GM18505 (cell line): ENCODE measurements at regions not wholly inside any gene's neighbourhood (a gene's known extent, or its start where the extent isn't known, plus 50 kb on each side); places are given as distances from the start of the nearest gene placed in this dataset.

Source experiments
- ATAC-seq: cut with Tn5 transposase; IDR thresholded peaks from one replicate; pipeline ENCODE4 v1.9.1; 2021; ENCODE audit not compliant: unreplicated experiment
- POLR2A ChIP-seq: IDR thresholded peaks from 4 replicates; pipeline ENCODE4 v1.6.1; 2011; ENCODE audit warnings: borderline replicate concordance; ENCODE audit not compliant: insufficient read depth, insufficient read length; ENCODE audit errors: extremely low read depth

DNA sequence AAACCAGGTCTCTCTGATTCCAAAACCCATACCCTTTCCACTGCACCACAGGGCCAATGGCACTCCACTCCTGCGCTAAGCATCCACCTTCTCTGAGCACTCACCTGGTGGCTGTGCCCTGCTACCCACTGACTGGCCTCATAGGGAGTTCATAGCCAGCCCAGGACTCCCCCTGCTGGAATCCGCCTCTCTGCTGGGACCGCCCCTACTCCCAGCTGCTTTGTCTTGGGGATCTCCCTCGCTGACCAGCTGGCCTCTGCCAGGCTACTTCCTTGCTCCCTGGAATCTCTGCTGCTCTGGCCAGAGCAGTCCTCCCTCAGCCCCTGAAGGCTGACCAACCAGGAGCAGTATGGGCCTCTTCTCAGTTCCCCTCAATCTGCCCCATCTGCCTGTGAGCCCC is 129.7 kb downstream of the FAXC start:
- peak; percentile 87 for ATAC-seq
- no peak for TF ChIP-seq POLR2A

- ATAC-seq, result no peak
- TF ChIP-seq POLR2A, result no peak
Measured at GRCh38 chr6:99216959-99217358, 132.5 kb downstream of the FAXC start.

- ATAC-seq, result no peak
- no peak for TF ChIP-seq POLR2A
Measured at GRCh38 chr6:99195986-99196655, 153.4 kb downstream of the FAXC start.

DNA sequence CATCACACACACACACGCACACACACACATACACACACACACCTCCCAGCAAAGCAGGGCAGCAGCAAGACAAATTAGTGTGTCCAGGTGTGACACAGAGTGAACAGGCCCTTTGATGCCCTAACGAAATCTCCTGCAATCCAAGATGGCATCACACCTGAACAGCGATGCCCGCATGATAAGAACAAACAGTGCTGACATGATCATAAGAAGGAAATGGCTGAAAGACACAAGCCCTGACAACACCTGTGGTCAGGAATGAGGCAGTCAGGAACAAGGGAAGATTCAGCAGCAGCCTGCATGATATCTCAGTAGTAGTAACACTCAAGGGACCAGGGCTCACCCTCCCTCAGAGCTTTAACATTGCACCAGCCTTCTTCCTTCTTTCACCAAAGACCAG is 156.9 kb downstream of the FAXC start:
- ATAC-seq, result no peak
- TF ChIP-seq POLR2A, result no peak

- peak; percentile 99 for ATAC-seq
- TF ChIP-seq POLR2A, result no peak
Measured at GRCh38 chr6:99189823-99190721, 159.4 kb downstream of the FAXC start.

DNA sequence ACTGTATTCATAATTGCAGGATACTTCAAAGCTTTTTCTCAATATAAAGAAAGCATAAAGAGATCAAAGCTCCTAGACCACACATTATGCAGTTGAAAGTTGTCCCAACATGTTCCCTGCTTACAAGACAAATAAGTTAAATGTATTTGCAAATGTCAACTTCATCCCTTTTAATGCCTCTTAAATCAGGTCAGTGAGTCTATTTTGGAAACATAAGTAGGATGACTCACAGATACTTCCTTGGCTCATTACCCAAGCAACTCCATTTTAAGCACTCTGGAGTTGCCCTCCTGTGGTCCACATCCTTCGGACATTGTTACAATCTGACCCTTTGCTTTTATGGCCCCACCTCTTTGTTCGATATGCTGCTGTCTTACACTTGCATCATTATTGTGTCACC is 162.0 kb downstream of the FAXC start:
- ATAC-seq, result no peak
- TF ChIP-seq POLR2A, result no peak

DNA sequence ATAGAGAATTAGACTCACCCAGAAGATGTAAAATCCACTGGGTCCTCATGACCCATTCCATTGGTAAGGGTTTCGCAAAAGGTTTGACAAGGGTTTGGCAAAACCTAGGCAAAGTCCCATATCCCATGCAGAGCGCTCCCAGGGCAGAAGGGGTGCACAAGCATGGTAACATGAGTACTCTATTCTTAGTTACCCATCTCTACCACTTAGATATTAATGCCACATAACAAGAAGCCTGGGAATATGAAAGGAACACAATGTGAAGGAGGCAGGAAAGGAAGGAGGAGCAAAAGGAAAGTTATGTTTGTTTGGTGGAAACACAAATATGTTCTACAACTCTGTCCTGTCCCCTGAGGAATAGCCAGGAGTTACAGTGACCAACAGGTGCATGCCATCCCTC is 163.1 kb downstream of the FAXC start:
- no peak for TF ChIP-seq POLR2A
- no peak for ATAC-seq

GRCh38 chr6:99185525-99185924 is 163.9 kb downstream of the FAXC start:
- no peak for ATAC-seq
- no peak for TF ChIP-seq POLR2A

- ATAC-seq, result no peak
- no peak for TF ChIP-seq POLR2A
Measured at GRCh38 chr6:99184696-99185095, 164.8 kb downstream of the FAXC start.

DNA sequence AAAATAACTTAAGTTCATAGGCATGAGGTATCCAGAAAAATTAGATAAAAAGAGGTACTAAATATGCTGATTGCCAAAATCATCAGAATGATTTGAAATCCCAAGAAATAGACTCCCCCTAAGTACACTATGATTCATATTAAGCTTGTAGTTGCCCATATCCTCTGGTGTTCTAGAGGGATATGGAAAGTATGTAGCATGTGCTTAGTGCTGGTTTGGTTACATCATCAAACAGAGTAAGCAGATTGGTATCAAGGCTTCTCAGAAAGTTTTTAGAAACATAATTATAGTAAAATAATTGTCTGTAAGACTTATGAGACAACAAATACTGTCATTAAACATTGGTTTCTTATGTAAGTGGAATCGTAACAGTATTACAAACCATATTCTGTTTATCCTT is 166.4 kb downstream of the FAXC start:
- ATAC-seq, result no peak
- TF ChIP-seq POLR2A, result no peak

DNA sequence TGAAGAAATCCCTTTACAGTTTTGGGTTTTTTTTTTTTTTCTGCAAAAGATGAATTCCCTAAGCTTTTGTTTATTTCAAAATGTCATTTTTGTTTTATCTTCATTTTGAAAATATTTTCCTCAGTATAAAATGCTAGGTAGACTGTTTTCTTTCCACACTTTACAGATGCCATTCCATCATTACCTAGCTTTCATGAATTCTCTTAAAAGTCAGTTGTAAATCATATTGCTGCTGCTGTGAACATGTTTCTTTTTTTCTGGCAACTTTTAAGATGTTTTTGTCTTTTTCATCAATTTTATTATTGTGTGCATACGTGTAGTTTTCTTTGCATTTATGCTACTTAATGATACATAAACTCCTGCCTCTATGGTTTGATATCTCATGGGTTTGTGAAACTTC is 168.3 kb downstream of the FAXC start:
- no peak for ATAC-seq
- TF ChIP-seq POLR2A, result no peak

DNA sequence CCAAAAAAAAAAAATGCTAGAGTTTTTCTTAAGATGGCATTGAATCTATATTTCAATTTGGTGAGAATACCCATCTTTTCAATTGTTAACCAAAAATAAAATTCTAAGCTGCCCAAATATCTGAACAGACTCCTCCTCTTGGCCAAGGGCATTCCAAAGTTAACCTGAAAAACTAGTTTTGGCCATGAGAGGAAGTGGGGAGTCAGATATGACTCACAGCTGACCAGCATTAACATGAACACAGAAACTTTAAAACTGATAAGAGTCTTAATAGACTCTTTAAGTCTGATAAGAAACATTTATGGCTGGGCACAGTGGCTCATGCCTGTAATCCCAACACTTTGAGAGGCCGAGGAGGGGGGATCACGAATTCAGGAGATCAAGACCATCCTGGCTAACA is 171.3 kb downstream of the FAXC start:
- ATAC-seq, result no peak

DNA sequence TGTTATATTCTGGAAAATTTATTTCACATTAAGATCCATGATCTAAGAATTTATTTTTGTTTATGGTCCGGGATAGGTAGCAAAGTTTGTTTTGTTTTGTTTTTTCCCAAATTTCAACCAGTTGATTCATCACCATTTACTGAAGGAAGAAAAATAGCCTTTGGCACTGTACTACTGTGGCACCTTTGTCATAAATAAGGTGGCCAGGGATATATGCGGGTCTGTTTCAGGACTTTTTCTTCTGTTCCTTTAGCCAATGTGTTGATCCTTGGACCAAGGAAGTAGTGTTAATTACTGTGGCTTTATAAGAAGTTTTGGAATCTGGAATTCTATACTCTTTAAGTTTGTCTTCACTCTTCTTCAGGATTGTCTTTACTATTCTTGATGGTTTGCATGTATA is 171.7 kb downstream of the FAXC start:
- ATAC-seq, result no peak
- TF ChIP-seq POLR2A, result no peak

More for the DNA sequence above, 171.3 kb downstream of the FAXC start:
- no peak for TF ChIP-seq POLR2A

DNA sequence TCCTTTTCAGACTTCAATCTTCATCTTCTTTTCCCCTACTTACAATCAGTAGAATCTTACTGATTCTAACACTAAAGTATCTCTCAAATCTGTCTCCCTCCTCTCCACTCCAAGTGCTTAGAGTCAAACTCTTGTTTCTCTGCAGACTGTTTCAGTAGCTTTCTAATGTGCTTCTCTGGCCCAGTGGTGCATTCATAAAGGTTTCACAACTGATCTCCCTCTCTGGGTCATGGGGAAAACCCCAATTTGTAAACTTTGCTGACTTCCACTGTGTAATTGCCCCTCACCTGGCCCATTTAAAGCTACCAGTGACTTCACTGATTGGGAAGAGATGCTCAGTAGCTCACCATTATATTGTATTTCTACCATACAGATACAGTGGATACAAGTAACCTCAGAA is 183.6 kb downstream of the FAXC start:
- peak; percentile 97 for ATAC-seq
- no peak for TF ChIP-seq POLR2A
